ENCODE measurements at regions not wholly inside any gene's neighbourhood (a gene's known extent, or its start where the extent isn't known, plus 50 kb on each side); places are given as distances from the start of the nearest gene placed in this dataset.
A peak's percentile ranks its signal among the peaks of the same experiment; 100 is the strongest.

DNA sequence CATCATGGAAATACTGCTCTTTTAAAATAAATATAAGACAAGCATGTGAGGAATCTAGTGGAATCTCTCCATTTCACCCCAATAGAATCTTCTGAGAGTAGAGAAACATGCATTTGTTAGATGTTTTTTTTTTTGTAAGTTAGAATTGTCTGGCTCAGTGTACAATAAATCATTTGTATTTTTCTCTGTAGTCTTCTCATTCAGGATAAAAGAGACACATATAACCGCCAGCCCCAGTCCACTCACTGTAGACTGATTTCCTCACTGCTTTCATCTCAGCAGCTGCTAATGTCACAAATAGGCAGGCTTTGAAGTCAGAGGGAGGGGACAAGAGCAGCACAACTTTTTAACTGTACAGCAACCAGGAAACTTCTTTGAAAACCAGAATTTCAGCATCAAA lies 140.2 kb upstream of the RBMS3 start:
- no peak for DNase-seq (ENCODE audit: low spot score)
- Mint-ChIP-seq H3K27ac (no peak overlapping the region), H3K36me3 (ENCODE audit: low read depth) (no peaks in the 10 kb centered on the region), H3K27me3 (ENCODE audit: insufficient read depth) (peaks cover 2% of the 10 kb centered on the region), H3K4me3 (no peak overlapping the region), H3K4me1 (ENCODE audit: low read depth) (peaks cover 21% of the 10 kb centered on the region), H3K9me3 (no peaks in the 10 kb centered on the region)
- intact Hi-C loops (cut with micrococcal nuclease) = no loop called here

DNA sequence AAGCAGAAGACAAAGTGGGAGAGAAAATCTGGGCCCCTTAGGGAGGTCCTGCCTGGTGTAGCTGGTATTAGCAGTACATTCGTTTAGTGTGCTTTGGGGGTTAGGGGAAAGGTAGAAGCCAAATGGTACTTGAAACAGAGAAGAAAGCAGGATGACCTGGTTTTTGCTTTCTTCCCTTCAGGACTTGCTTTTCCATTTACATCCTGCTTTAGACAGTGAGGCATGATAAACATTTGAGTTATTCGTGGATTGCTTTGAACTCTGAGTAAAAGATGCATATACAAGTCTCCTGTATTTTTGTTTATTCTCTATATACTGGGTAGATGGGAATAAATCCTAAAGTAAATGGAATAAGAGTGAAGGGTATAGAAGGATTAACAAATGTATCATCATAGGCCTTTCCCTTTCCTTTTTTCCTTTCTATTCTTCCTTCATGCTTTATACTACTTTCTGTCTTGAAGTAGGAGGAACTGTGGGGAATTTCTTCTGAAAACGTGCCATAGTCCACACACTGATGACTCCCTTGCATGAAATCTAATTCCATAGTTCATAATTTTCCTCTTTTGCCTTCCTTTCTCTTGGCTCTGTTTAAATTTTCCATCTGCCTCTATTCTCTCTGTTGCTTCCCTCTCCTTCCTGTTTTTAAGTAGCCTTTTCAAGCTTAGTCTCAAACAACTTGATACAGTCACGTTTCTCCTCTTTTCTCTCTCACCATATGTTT lies 139.5 kb upstream of the RBMS3 start:
- Mint-ChIP-seq H3K4me3 (no peak overlapping the region), H3K36me3 (ENCODE audit: low read depth) (no peaks in the 10 kb centered on the region), H3K27ac (no peak overlapping the region), H3K27me3 (ENCODE audit: insufficient read depth) (peaks cover 2% of the 10 kb centered on the region), H3K9me3 (no peaks in the 10 kb centered on the region), H3K4me1 (ENCODE audit: low read depth) (peaks cover 21% of the 10 kb centered on the region)
- intact Hi-C loops (cut with micrococcal nuclease) = no loop called here
- no peak for DNase-seq (ENCODE audit: low spot score)

- intact Hi-C loops (cut with micrococcal nuclease) = no loop called here
- H3K27ac Mint-ChIP-seq = no peak overlapping the region
- H3K27me3 Mint-ChIP-seq (ENCODE audit: insufficient read depth) = peaks cover 2% of the 10 kb centered on the region
- DNase-seq (ENCODE audit: low spot score) = no peak
- H3K9me3 Mint-ChIP-seq = no peaks in the 10 kb centered on the region
- no peak overlapping the region for H3K4me3 Mint-ChIP-seq
- peaks cover 21% of the 10 kb centered on the region for H3K4me1 Mint-ChIP-seq (ENCODE audit: low read depth)
- no peaks in the 10 kb centered on the region for H3K36me3 Mint-ChIP-seq (ENCODE audit: low read depth)
These were observed 139.0 kb upstream of the RBMS3 start for GRCh38 chr3:29141918-29142275.

- Mint-ChIP-seq H3K4me3 (no peak overlapping the region), H3K27ac (no peak overlapping the region), H3K36me3 (ENCODE audit: low read depth) (no peaks in the 10 kb centered on the region), H3K27me3 (ENCODE audit: insufficient read depth) (peaks cover 2% of the 10 kb centered on the region), H3K9me3 (no peaks in the 10 kb centered on the region), H3K4me1 (ENCODE audit: low read depth) (peaks cover 16% of the 10 kb centered on the region)
- intact Hi-C loops (cut with micrococcal nuclease) = no loop called here
- no peak for DNase-seq (ENCODE audit: low spot score)
These were observed 137.7 kb upstream of the RBMS3 start for GRCh38 chr3:29143151-29143550.

DNA sequence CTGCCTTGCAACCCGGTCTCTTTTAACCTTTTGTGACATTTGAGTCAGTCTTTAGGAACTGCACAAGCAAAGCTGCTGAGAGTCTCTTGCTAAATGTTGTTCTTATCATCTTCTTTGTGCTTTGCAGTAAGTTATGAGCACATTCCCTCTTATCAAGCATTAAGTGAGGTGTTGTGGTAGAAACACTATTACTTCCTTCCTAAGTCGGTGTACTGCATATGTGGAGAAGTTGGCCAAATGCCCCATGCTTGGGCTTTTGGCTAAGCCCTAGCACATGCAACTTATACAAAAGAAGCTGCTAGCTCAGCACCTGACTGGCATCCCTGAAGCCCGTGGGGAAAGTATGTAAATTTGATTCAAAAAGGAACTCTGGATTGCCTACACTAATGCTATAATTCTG lies 136.5 kb upstream of the RBMS3 start:
- intact Hi-C loops (cut with micrococcal nuclease) = no loop called here
- Mint-ChIP-seq H3K36me3 (ENCODE audit: low read depth) (no peaks in the 10 kb centered on the region), H3K27me3 (ENCODE audit: insufficient read depth) (no peaks in the 10 kb centered on the region), H3K4me3 (no peak overlapping the region), H3K9me3 (no peaks in the 10 kb centered on the region), H3K27ac (no peak overlapping the region), H3K4me1 (ENCODE audit: low read depth) (peaks cover 10% of the 10 kb centered on the region)
- DNase-seq (ENCODE audit: low spot score) = no peak

DNA sequence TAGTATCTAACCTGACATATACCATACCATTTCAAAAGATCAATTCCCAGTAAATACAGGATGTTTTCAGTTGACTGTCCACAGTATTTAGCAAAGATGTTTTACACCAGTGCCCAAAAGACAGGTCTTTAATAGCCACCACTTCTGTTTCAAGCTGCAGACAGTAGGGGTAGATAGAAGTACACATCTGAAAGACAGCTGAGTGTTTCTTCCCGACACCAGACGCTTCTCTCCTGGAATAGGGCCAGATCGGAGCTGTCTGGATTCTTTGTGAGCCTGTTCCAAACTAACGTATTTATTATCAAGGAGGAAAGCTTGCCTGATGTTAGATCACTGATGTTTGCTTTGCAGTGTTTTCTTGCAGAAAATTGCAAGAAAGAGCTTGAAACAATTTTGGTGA lies 136.1 kb upstream of the RBMS3 start:
- Mint-ChIP-seq H3K4me3 (no peak overlapping the region), H3K36me3 (ENCODE audit: low read depth) (no peaks in the 10 kb centered on the region), H3K27me3 (ENCODE audit: insufficient read depth) (no peaks in the 10 kb centered on the region), H3K27ac (no peak overlapping the region), H3K4me1 (ENCODE audit: low read depth) (peaks cover 10% of the 10 kb centered on the region), H3K9me3 (no peaks in the 10 kb centered on the region)
- DNase-seq (ENCODE audit: low spot score) = no peak
- intact Hi-C loops (cut with micrococcal nuclease) = no loop called here

DNA sequence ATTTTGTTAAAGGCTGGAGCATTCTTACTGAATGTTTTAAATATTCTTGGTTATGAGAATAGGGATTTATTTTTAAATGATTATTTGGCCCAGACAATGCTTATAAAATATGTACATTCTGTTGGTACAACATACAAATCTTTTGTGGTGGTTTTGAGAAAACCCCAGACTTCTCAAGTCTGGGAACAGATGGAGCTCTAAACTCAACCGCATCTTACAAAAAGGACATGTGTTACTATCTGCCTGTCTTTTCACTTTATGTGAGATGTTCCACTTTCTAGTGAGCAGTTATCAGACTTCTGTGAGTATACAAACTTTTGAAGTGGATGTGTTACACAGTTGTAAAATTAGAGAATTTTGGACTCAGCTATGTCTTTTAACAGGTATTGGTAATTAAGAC lies 135.5 kb upstream of the RBMS3 start:
- no peak for DNase-seq (ENCODE audit: low spot score)
- no peak overlapping the region for H3K4me3 Mint-ChIP-seq
- H3K27me3 Mint-ChIP-seq (ENCODE audit: insufficient read depth) = no peaks in the 10 kb centered on the region
- no peaks in the 10 kb centered on the region for H3K36me3 Mint-ChIP-seq (ENCODE audit: low read depth)
- H3K4me1 Mint-ChIP-seq (ENCODE audit: low read depth) = peaks cover 10% of the 10 kb centered on the region
- no peak overlapping the region for H3K27ac Mint-ChIP-seq
- H3K9me3 Mint-ChIP-seq = no peaks in the 10 kb centered on the region
- intact Hi-C loops (cut with micrococcal nuclease) = no loop called here

DNA sequence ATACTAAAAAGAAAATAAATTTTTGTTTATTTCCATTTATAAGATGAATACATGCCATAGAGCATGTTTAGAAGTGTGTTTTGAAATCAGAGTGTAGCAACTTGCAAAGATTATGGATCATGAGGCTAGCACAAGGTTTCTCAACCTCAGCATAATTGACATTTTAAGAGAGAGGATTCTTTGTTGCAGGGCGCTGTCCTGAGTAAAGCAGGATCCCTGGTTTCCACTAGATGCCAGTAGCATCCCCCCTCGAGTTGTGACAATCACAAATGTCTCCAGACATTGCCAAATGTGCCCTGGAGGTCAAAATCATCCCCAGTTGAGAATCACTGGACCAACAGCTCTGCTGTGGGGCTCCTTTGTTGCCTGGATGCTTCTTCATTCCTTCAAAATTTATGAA lies 128.5 kb upstream of the RBMS3 start:
- Mint-ChIP-seq H3K36me3 (ENCODE audit: low read depth) (no peaks in the 10 kb centered on the region), H3K27ac (no peak overlapping the region), H3K9me3 (no peaks in the 10 kb centered on the region), H3K4me3 (no peak overlapping the region), H3K27me3 (ENCODE audit: insufficient read depth) (peaks cover 15% of the 10 kb centered on the region), H3K4me1 (ENCODE audit: low read depth) (peaks cover 13% of the 10 kb centered on the region)
- intact Hi-C loops (cut with micrococcal nuclease) = loop anchor here (5.0 to 10.0 kb wide), 5 partner anchors 125 to 535 kb away; partner anchors contain the start of gene RBMS3
- DNase-seq (ENCODE audit: low spot score) = no peak

- Mint-ChIP-seq H3K36me3 (ENCODE audit: low read depth) (no peaks in the 10 kb centered on the region), H3K4me3 (no peak overlapping the region), H3K4me1 (ENCODE audit: low read depth) (peaks cover 13% of the 10 kb centered on the region), H3K27ac (no peak overlapping the region), H3K27me3 (ENCODE audit: insufficient read depth) (peaks cover 15% of the 10 kb centered on the region), H3K9me3 (no peaks in the 10 kb centered on the region)
- peak; percentile 62 for DNase-seq (ENCODE audit: low spot score)
- intact Hi-C loops (cut with micrococcal nuclease) = loop anchor here (1.0 to 10.0 kb wide), 8 partner anchors 17 to 533 kb away; partner anchors contain the start of gene RBMS3
These were observed 127.1 kb upstream of the RBMS3 start for GRCh38 chr3:29153811-29154210.

DNA sequence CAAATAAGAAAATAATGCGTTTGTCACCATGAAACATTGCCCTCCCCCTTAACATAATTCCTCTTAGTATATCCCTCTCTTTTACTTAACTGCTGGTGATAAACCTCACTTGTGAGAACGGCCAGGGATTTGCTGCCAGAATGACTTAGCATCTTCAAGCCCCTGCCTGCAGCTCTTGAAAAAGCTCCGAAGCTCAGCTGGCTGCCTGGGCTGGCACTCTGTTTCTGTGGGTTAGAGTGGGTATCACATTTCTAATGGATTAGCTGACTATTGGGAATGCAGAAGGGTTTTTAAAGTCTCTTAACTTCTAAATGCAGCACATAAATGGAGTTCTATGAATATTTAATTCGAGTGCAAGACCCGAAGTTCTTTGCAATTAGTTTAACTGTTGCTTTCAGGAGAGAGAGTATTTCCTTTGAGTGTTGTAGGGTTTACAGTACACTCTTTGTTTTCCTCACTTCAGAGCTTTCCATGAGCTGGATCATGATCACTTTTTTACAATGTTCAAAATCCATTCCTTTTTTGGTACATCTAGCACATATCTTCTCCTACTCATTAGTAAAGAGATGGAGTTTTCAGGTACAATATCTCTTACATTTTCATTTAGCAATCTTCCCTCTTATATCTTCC lies 124.7 kb upstream of the RBMS3 start:
- peaks cover 10% of the 10 kb centered on the region for H3K27me3 Mint-ChIP-seq (ENCODE audit: insufficient read depth)
- intact Hi-C loops (cut with micrococcal nuclease) = loop anchor here (10.0 kb wide), 1 partner anchor 129 kb away; the partner anchor contains the start of gene RBMS3
- no peak overlapping the region for H3K4me3 Mint-ChIP-seq
- H3K4me1 Mint-ChIP-seq (ENCODE audit: low read depth) = peaks cover 13% of the 10 kb centered on the region
- no peak overlapping the region for H3K27ac Mint-ChIP-seq
- DNase-seq (ENCODE audit: low spot score) = no peak
- H3K9me3 Mint-ChIP-seq = peaks cover 2% of the 10 kb centered on the region
- H3K36me3 Mint-ChIP-seq (ENCODE audit: low read depth) = peaks cover under 1% of the 10 kb centered on the region

DNA sequence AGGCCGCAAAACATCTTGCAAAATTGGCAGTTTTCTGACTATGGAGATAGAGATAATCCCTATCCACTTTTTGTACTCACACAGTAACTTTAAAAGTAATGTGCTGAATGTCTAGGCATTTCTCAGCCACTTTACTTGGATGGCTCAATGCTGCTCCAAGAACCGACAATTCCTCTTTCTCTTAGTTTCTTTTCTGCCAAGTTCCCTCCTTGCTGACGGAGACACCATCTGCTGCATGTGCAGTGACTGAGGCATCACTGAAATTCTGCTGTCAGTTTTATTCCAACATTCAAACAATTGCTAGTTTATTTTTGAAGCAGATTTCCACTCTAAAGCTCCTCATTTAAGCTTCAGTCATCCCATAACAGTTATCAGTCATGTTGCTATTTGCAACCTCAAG lies 116.0 kb upstream of the RBMS3 start:
- H3K9me3 Mint-ChIP-seq = peaks cover 4% of the 10 kb centered on the region
- H3K36me3 Mint-ChIP-seq (ENCODE audit: low read depth) = peaks cover 4% of the 10 kb centered on the region
- no peaks in the 10 kb centered on the region for H3K4me1 Mint-ChIP-seq (ENCODE audit: low read depth)
- no peak for DNase-seq (ENCODE audit: low spot score)
- no peak overlapping the region for H3K4me3 Mint-ChIP-seq
- no peaks in the 10 kb centered on the region for H3K27me3 Mint-ChIP-seq (ENCODE audit: insufficient read depth)
- H3K27ac Mint-ChIP-seq = no peak overlapping the region
- intact Hi-C loops (cut with micrococcal nuclease) = no loop called here

DNA sequence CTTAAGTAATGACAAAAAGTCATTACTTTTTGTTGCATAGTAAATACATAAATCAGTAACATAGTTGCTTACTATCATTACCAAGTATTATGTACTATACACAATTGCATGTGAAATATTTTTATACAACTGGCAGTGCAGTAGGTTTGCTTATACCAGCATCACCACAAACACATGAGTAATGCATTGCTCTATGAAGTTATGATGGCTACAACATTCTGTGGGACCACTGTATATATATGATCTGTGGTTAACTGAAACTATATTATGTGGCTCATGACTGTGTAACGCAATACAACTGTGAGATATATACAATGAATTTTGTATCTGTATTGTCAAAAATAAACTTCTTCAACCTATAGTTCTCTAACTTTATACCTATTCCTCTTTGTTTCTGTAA lies 113.7 kb upstream of the RBMS3 start:
- no peaks in the 10 kb centered on the region for H3K36me3 Mint-ChIP-seq (ENCODE audit: low read depth)
- peaks cover 15% of the 10 kb centered on the region for H3K4me1 Mint-ChIP-seq (ENCODE audit: low read depth)
- intact Hi-C loops (cut with micrococcal nuclease) = no loop called here
- no peak overlapping the region for H3K4me3 Mint-ChIP-seq
- no peaks in the 10 kb centered on the region for H3K27me3 Mint-ChIP-seq (ENCODE audit: insufficient read depth)
- no peak overlapping the region for H3K27ac Mint-ChIP-seq
- H3K9me3 Mint-ChIP-seq = peaks cover 5% of the 10 kb centered on the region
- DNase-seq (ENCODE audit: low spot score) = no peak

GRCh38 chr3:29168081-29168480 lies 112.8 kb upstream of the RBMS3 start:
- peaks cover 9% of the 10 kb centered on the region for H3K9me3 Mint-ChIP-seq

More at GRCh38 chr3:29168081-29168480, 112.8 kb upstream of the RBMS3 start:
- no peaks in the 10 kb centered on the region for H3K36me3 Mint-ChIP-seq (ENCODE audit: low read depth)
- intact Hi-C loops (cut with micrococcal nuclease) = no loop called here
- no peak for DNase-seq (ENCODE audit: low spot score)
- H3K4me1 Mint-ChIP-seq (ENCODE audit: low read depth) = peaks cover 20% of the 10 kb centered on the region
- no peaks in the 10 kb centered on the region for H3K27me3 Mint-ChIP-seq (ENCODE audit: insufficient read depth)
- H3K27ac Mint-ChIP-seq = no peak overlapping the region
- no peak overlapping the region for H3K4me3 Mint-ChIP-seq
